Ectodermal cell (in vitro differentiated cells): ENCODE measurements at regions not wholly inside any gene's neighbourhood (a gene's known extent, or its start where the extent isn't known, plus 50 kb on each side); places are given as distances from the start of the nearest gene placed in this dataset.
"Not testable (repeated sequence)": the region's sequence is repeated elsewhere in the genome, so short reads cannot be mapped to it uniquely, and the experiment has no call there.

Experiments used
- H3K27ac ChIP-seq: 2 replicates; pipeline ENCODE4 v1.7.0; 2013; ENCODE audit warnings: mild to moderate bottlenecking, low read depth, low read length; ENCODE audit not compliant: insufficient read depth, poor library complexity, severe bottlenecking
- H3K27me3 ChIP-seq: 2 replicates; pipeline ENCODE4 v1.7.0; 2013; ENCODE audit warnings: mild to moderate bottlenecking, low read length; ENCODE audit not compliant: insufficient read depth, control insufficient read depth, poor library complexity, severe bottlenecking
- H3K36me3 ChIP-seq: one replicate; pipeline ENCODE4 v1.7.0; 2013; ENCODE audit warnings: low read length; ENCODE audit not compliant: control insufficient read depth, insufficient read depth
- H3K4me1 ChIP-seq: one replicate; pipeline ENCODE4 v1.7.0; 2013; ENCODE audit warnings: low read length; ENCODE audit not compliant: control insufficient read depth, insufficient read depth
- H3K4me3 ChIP-seq: 2 replicates; pipeline ENCODE4 v1.7.0; 2013; ENCODE audit warnings: low read depth, low read length, control low read depth; ENCODE audit not compliant: insufficient read depth
- H3K9me3 ChIP-seq: 2 replicates; pipeline ENCODE4 v1.7.0; 2013; ENCODE audit warnings: mild to moderate bottlenecking, low read length, moderate library complexity; ENCODE audit not compliant: control insufficient read depth
- WGBS, 2 experiments: methylation state at CpG; one replicate each; pipeline ENCODE4 v1.1.7; 2013; ENCODE audit warnings: missing lambda C conversion rate in 2 of 2; 5-methylcytosine and 5-hydroxymethylcytosine counted together

DNA sequence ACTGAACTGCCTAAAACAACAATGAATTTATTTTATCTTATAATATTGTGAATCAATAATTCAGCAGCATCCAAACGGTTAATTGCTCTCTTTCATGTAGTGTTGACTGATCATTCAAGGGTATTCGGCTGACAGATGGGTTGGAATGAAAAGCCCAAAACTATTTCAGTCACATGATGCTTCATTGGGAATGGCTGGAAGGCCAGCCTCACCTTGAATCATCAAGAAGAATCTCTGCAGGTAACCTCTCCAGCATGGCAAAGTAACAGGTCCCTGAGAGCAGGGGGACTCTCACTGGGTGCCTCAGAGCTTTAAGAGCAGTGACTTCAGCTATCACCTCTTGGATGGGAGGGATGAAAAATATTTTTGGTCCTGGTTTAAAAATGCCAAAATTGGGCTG is 1395.7 kb downstream of the OLFM4 start:
- H3K9me3 ChIP-seq, result no peaks in the 10 kb centered on the region
- no peak overlapping the region for H3K27ac ChIP-seq
- 84 to 87% methylated on average over 2 of the region's 2 CpGs for WGBS, 2 experiments
- H3K4me1 ChIP-seq, result no peaks in the 10 kb centered on the region
- no peaks in the 10 kb centered on the region for H3K27me3 ChIP-seq
- H3K4me3 ChIP-seq, result no peak overlapping the region
- H3K36me3 ChIP-seq, result no peaks in the 10 kb centered on the region

- Histone ChIP-seq H3K4me3 (no peak overlapping the region), H3K27ac (no peak overlapping the region), H3K36me3 (no peaks in the 10 kb centered on the region), H3K27me3 (no peaks in the 10 kb centered on the region), H3K4me1 (no peaks in the 10 kb centered on the region), H3K9me3 (no peaks in the 10 kb centered on the region)
- WGBS, 2 experiments, result 90 to 93% methylated on average over 3 to 4 of the region's 4 CpGs
Measured at GRCh38 chr13:54433493-54434206, 1405.0 kb downstream of the OLFM4 start.

- H3K9me3 ChIP-seq, H3K27ac ChIP-seq, H3K4me1 ChIP-seq, H3K36me3 ChIP-seq, H3K27me3 ChIP-seq, H3K4me3 ChIP-seq: not testable (repeated sequence)
- WGBS, 2 experiments, result 98% methylated on average over 27 of the region's 27 CpGs
Measured at GRCh38 chr13:54440853-54441400, 1412.3 kb downstream of the OLFM4 start.

DNA sequence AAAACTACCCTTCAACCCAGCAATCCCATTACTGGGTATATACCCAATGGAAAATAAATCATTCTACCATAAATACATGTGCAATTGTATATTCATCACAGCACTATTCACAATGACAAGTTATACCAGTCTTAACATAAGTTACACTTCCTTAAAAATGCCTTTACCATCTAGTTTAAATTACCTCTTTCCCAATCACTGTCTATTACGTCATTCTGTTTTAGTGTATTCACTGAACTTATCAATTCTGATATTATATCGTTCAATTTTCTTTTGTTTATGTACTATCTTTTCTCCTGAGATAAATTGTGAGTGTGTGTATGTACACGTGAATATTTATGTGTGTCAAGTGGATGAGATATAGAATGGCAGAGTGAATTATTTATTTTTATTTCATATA is 1416.8 kb downstream of the OLFM4 start:
- Histone ChIP-seq H3K9me3 (no peaks in the 10 kb centered on the region), H3K36me3 (no peaks in the 10 kb centered on the region), H3K4me1 (no peaks in the 10 kb centered on the region), H3K4me3 (no peak overlapping the region), H3K27ac (no peak overlapping the region), H3K27me3 (no peaks in the 10 kb centered on the region)
- WGBS, 2 experiments, result 100% methylated on average over 1 to 2 of the region's 3 CpGs

GRCh38 chr13:54445865-54446264 is 1417.3 kb downstream of the OLFM4 start:
- Histone ChIP-seq H3K36me3 (no peaks in the 10 kb centered on the region), H3K4me1 (no peaks in the 10 kb centered on the region), H3K27me3 (no peaks in the 10 kb centered on the region), H3K9me3 (no peaks in the 10 kb centered on the region), H3K27ac (no peak overlapping the region), H3K4me3 (no peak overlapping the region)

- H3K4me3 ChIP-seq, result no peak overlapping the region
- 100% methylated on average over 1 of the region's 1 CpG; no CpG with 5 or more reads in 1 of the 2 experiments for WGBS, 2 experiments
- H3K9me3 ChIP-seq, result no peaks in the 10 kb centered on the region
Measured at GRCh38 chr13:54449922-54450321, 1421.3 kb downstream of the OLFM4 start.

DNA sequence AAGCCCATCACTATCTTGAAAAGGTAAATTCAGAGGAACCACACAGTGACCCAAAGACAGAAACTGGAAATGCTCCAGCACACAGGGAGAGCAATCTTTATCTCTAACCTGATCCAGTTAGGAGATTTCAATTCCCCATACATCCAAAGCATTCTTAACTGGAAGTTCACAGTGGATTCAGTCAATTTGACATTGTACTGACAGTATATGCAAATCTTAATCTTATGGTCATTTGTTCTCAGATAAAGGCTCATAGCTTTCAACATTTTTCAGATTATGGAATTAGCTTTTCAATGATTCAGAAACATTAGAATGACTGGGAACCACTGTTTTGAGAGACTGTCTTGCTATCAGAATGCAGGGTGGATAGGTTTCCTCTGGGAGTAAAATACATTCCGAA is 1455.6 kb downstream of the OLFM4 start:
- Histone ChIP-seq H3K4me1 (no peaks in the 10 kb centered on the region), H3K4me3 (no peak overlapping the region), H3K9me3 (no peaks in the 10 kb centered on the region), H3K27me3 (no peaks in the 10 kb centered on the region), H3K36me3 (no peaks in the 10 kb centered on the region), H3K27ac (no peak overlapping the region)
- WGBS, 2 experiments, result 83 to 100% methylated on average over 1 of the region's 1 CpG

More at GRCh38 chr13:54449922-54450321, 1421.3 kb downstream of the OLFM4 start:
- Histone ChIP-seq H3K36me3 (no peaks in the 10 kb centered on the region), H3K27ac (no peak overlapping the region), H3K27me3 (no peaks in the 10 kb centered on the region), H3K4me1 (no peaks in the 10 kb centered on the region)

DNA sequence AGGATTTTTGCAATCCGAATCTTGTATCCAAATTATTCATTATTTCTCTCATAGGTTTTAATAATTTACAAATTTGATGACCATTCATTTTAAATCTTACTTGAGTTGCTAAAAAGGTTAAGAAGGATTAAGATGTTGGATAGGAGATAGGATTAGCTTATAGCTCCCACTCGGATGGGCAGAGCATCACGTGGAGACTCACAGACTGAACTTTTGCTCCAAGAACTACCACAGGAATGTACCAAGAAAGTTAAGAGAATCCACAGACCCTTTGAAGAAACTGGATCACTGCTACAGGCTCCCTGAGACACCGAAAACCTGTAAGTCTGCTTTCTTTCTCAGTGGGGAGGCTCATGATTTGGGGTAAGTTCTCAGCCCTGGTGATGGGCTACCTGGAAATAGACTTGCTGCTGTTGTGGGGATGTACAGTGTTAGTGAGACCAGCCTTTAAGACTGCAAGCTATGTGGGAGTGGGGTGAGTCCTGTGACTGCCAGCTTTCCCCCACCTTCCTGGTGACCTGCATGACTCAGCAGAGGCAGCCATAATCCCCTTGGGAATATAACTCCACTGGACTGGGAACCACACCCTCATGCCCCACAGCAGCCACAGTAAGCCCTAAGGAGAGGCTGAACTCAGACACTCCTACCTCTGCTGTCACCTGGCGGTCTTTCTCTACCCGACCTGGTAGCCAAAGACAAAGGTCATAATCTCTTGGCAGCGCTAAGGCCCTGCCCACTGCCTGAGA is 1458.0 kb downstream of the OLFM4 start:
- Histone ChIP-seq H3K4me1 (no peaks in the 10 kb centered on the region), H3K9me3 (no peaks in the 10 kb centered on the region), H3K36me3 (no peaks in the 10 kb centered on the region), H3K4me3 (no peak overlapping the region), H3K27me3 (no peaks in the 10 kb centered on the region), H3K27ac (no peak overlapping the region)
- WGBS, 2 experiments, result 95 to 96% methylated on average over 6 to 7 of the region's 7 CpGs

GRCh38 chr13:54489359-54489758 is 1460.7 kb downstream of the OLFM4 start:
- H3K4me1 ChIP-seq, result no peaks in the 10 kb centered on the region
- WGBS, 2 experiments, result 100% methylated on average over 1 of the region's 1 CpG; no CpG with 5 or more reads in 1 of the 2 experiments

GRCh38 chr13:54492995-54493394 is 1464.4 kb downstream of the OLFM4 start:
- no peaks in the 10 kb centered on the region for H3K4me1 ChIP-seq
- H3K27me3 ChIP-seq, result no peaks in the 10 kb centered on the region
- WGBS, 2 experiments, result 92 to 99% methylated on average over 3 of the region's 3 CpGs
- H3K36me3 ChIP-seq, result no peaks in the 10 kb centered on the region
- no peaks in the 10 kb centered on the region for H3K9me3 ChIP-seq
- no peak overlapping the region for H3K4me3 ChIP-seq
- H3K27ac ChIP-seq, result no peak overlapping the region

More at GRCh38 chr13:54489359-54489758, 1460.7 kb downstream of the OLFM4 start:
- H3K4me3 ChIP-seq, result no peak overlapping the region
- H3K36me3 ChIP-seq, result no peaks in the 10 kb centered on the region
- H3K27ac ChIP-seq, result no peak overlapping the region
- H3K9me3 ChIP-seq, result no peaks in the 10 kb centered on the region
- no peaks in the 10 kb centered on the region for H3K27me3 ChIP-seq
